ENCODE measurements at regions not wholly inside any gene's neighbourhood (a gene's known extent, or its start where the extent isn't known, plus 50 kb on each side); places are given as distances from the start of the nearest gene placed in this dataset.

DNA sequence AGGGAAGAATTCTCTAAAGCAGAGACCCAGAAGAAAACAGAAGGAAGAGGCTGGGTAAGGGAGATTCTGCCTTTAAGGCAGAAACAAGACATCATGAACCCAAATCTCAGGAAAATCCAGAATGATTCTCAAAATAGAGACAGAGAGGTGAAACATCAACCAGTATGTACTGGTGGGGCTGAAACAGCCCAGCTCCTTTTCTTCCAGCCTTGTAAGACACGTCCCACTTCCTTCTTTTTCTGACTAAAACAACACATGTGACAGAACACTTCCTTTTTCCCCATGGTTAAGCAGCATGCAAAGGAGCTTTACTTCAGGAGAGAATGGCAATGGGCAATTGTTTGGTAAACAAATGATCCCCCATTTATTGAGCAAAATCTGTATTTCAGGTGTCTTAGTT, 230.8 kb upstream of the NR4A3 start:
- no peak for DNase-seq (ENCODE audit: extremely low read depth, low read depth)
- TF ChIP-seq, protein P1, sequence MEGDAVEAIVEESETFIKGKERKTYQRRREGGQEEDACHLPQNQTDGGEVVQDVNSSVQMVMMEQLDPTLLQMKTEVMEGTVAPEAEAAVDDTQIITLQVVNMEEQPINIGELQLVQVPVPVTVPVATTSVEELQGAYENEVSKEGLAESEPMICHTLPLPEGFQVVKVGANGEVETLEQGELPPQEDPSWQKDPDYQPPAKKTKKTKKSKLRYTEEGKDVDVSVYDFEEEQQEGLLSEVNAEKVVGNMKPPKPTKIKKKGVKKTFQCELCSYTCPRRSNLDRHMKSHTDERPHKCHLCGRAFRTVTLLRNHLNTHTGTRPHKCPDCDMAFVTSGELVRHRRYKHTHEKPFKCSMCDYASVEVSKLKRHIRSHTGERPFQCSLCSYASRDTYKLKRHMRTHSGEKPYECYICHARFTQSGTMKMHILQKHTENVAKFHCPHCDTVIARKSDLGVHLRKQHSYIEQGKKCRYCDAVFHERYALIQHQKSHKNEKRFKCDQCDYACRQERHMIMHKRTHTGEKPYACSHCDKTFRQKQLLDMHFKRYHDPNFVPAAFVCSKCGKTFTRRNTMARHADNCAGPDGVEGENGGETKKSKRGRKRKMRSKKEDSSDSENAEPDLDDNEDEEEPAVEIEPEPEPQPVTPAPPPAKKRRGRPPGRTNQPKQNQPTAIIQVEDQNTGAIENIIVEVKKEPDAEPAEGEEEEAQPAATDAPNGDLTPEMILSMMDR (IDR thresholded peaks at IDR 0.05; ENCODE audit: low read depth, low read length), result no peak

DNA sequence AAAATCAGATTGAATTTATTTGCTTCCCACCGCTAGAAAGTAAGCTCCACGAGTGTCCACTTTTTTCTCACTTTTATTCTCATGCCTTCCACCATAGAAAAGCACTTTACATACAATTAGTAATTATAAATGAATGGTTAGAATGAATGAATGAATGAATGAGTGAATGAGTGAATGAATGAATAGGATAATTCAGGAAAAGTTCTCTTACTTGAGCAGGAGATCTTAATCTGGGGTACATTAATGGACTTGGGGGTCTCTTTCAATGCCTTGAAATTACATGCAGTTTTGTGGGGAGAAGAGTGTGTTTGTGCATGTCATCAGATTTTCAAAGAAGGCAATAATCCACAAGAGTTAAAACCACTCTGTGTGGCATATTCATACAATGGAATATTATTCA, 229.9 kb upstream of the NR4A3 start:
- no peak for DNase-seq (ENCODE audit: extremely low read depth, low read depth)
- TF ChIP-seq, protein P1 (IDR thresholded peaks at IDR 0.05; ENCODE audit: low read depth, low read length), result no peak

DNA sequence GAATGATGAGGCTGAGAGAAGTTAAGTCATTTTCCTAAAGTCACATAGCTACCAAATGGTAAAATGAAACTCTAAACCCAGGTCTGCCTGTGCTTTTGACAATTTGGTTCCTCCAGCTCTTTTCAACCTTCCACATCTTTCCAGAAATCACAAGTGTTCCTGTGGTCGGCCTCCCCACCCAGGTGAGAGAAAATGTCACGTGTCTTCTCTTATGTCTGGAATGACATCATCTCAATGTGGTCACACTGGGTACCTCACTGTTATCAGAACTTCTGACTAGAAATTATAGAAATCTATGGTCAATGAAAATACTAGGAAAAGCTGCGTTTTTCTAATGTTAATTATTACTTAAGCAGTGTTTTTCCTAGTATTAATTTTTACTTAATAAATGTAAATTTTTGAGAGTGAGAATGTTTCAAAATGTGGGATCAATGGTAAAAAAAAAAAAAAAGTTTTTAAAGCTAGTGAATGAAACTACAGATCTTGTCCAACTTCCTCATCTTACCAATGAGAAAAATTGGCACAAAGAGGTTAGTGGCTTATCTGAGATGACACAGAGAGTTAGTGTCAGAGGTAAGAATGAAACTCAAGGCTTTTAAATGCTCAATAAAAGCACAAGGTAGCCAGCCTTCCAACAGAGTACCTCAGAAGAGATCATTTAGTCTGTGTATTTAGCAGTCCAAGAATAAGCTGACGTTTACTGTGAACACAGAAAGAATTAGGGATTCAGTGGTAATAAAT, 228.7 kb upstream of the NR4A3 start:
- DNase-seq (ENCODE audit: extremely low read depth, low read depth), result no peak
- TF ChIP-seq, protein P1 (IDR thresholded peaks at IDR 0.05; ENCODE audit: low read depth, low read length), result no peak

DNA sequence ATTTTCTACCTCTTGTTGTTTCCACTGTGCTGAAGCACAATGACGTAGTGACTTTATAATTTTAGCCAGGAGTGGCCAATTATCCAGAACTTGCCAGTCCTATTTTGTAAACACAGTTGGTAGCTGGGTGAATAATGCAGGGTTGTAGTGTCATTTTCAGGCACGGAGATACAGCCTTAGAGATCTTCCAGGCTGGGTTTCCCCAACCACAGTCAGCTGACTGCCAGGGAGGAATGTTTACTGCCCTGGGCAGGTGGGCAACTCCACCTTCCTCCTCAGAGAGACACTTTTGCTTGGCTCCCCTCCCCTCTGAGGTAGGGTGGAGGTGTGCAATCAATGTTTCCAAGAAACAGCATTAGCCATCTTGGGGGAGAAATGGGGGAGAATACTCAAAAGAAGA, 228.1 kb upstream of the NR4A3 start:
- no peak for DNase-seq (ENCODE audit: extremely low read depth, low read depth)
- TF ChIP-seq, protein P1 (IDR thresholded peaks at IDR 0.05; ENCODE audit: low read depth, low read length), result no peak

DNA sequence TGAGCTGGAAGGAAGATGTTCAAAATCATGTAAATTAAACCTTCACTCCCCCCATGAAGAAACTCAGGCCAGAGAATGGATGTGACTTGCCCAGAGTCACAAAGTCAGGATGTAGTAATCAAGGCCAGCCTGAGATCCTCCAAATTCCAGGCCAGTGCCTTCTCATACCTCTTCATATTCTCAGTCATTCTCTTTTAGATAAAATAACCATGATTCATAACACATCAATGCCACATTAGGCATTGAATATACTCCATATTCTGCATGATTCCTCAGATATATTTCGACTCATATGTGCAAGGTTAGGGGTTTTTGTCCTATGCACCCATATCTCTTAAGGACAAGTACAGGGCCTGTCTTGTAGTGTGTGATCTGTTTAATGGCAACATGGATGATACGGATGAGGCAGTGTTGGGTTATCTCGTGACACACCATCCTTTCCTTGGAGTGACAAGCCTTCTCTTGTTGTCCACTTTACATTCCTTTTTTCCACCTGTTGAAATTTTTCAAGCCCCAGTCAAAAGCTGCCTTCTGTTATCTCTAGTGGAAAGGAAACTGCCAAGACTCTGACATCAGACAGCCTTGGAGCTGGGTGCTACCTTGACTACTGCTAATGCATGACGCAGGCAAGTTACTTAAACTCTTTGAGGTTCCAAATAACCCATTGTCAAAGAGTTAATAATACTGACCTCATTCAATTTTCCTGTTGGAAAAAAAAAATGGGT, 227.5 kb upstream of the NR4A3 start:
- TF ChIP-seq, protein P1 (IDR thresholded peaks at IDR 0.05; ENCODE audit: low read depth, low read length), result no peak
- DNase-seq (ENCODE audit: extremely low read depth, low read depth), result no peak

DNA sequence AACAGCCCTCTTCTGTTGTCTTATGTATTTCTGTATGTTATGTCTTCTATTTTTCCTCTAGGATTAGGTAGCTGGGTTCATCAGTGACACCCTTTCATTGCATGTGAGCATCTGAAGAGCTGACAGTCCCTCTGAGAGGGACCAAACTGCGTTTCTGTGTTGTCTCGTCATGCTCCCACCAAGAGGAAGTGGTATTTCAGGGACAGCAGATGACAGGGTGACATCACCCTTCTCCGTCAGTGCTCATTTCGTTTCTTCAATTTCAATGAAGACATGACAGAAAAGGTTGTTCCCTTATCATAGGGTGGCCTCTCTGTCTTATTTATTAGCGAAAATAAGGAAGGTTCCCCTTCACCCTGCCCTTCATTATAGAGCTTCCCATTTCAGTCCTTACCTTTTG, 225.9 kb upstream of the NR4A3 start:
- no peak for DNase-seq (ENCODE audit: extremely low read depth, low read depth)
- TF ChIP-seq, protein P1 (IDR thresholded peaks at IDR 0.05; ENCODE audit: low read depth, low read length), result no peak

DNA sequence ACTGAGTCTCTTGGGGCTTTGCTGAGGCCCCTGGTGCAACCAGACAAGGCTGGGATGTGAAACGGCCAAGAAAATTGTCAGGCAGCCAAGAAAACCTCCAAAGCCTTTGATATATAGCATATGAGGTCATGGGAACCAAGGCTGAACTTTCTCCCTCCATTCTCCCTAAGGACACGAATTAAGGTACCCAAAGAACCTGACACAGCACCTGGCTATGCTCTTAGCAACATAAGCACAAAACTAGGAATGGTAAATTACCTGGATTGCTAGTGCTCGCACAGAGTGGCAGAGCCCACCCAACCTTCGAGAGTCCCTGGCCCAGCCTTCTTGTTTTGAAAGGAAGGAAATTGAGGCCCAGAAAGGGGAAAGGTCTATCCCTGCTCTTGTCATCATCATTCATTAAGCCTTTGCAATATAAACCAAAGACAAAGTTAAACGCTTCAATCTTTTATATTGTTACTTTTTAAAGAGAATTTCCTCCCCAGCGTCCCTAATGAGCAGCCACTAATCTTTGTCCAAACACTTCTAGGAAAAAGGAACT, 220.0 kb upstream of the NR4A3 start:
- TF ChIP-seq, protein P1 (IDR thresholded peaks at IDR 0.05; ENCODE audit: low read depth, low read length), result no peak
- DNase-seq (ENCODE audit: extremely low read depth, low read depth), result no peak
